HepG2 (cell line): ENCODE measurements at regions not wholly inside any gene's neighbourhood (a gene's known extent, or its start where the extent isn't known, plus 50 kb on each side); places are given as distances from the start of the nearest gene placed in this dataset.
A peak's percentile ranks its signal among the peaks of the same experiment; 100 is the strongest.

Source experiments
- ATAC-seq: fragments of 200-7000 bp; cut with Tn5 transposase; 3 replicates; pipeline ENCODE4 v1.9.1; 2020; ENCODE audit warnings: mild to moderate bottlenecking, moderate library complexity
- BruUV-seq: library from RNA; stranded (reverse); fragments of 400-500 nt; replicated peaks from 2 replicates; lab custom pipeline; 2021; lab: Mats Ljungman, UMichigan
- CTCF ChIA-PET: fragments of 300-600 bp; formaldehyde crosslinking; extraction: SDS; loops from one replicate; lab custom pipeline; 2021; ENCODE audit warnings: low total read pairs, inconsistent platforms, low intra/inter-chr PET ratio; lab: Yijun Ruan, JAX
- POLR2A ChIA-PET: fragments of 350-600 bp; sonication (Branson Sonifier 250); formaldehyde crosslinking; loops from one replicate; lab custom pipeline; 2020; ENCODE audit warnings: antibody characterized with exemption, inconsistent platforms; lab: Yijun Ruan, JAX
- DNase-seq: peaks from one replicate; pipeline ENCODE4 v3.0.0-alpha.2; 2015; ENCODE audit warnings: low spot score
- FAIRE-seq: peaks from 3 replicates; lab custom pipeline; 2011; peaks lifted over from hg19 to GRCh38; lab: Jason Lieb, UNC
- H2AFZ ChIP-seq: one replicate; pipeline ENCODE4 v1.6.1; 2011; ENCODE audit warnings: low read length, inconsistent platforms
- H3K27ac ChIP-seq: fragments of 300-600 bp; 3 replicates; pipeline ENCODE4 v1.8.0; 2011; ENCODE audit warnings: mixed run types, mild to moderate bottlenecking, mixed read lengths, low read length, inconsistent platforms; ENCODE audit not compliant: insufficient read depth; ENCODE audit errors: extremely low read length
- H3K27me3 ChIP-seq, 2 experiments: fragments of 200-600 bp in 1 of 2; 2 replicates in 1 of 2; 3 replicates in 1 of 2; pipeline versions ENCODE4 v1.6.0 to v1.8.0; 2011; ENCODE audit warnings: low read length in 2 of 2, mild to moderate bottlenecking in 2 of 2, moderate library complexity in 2 of 2, inconsistent platforms in 1 of 2; ENCODE audit not compliant: insufficient read depth in 2 of 2, control insufficient read depth in 1 of 2
- H3K36me3 ChIP-seq, 2 experiments: fragments of 200-600 bp in 1 of 2; replicated peaks in 1 of 2; 2 replicates in 1 of 2; 3 replicates in 1 of 2; pipeline versions ENCODE4 v1.5.1 to v1.8.0; 2011; ENCODE audit warnings: low read length in 2 of 2, inconsistent platforms in 1 of 2; ENCODE audit not compliant: insufficient read depth in 2 of 2, control insufficient read depth in 1 of 2
- H3K4me1 ChIP-seq: 2 replicates; pipeline ENCODE4 v1.5.1; 2012; ENCODE audit warnings: low read length, inconsistent platforms; ENCODE audit not compliant: insufficient read depth
- H3K4me2 ChIP-seq: 2 replicates; pipeline ENCODE4 v1.6.0; 2011; ENCODE audit warnings: low read depth, low read length, inconsistent platforms
- H3K4me3 ChIP-seq, 3 experiments: fragments of 200-600 bp in 1 of 3; sonication (generic), shearing (Covaris generic) in 1 of 3; replicated peaks in 1 of 3; 2 replicates each; pipeline ENCODE4 v1.5.1; 2011 to 2016; ENCODE audit warnings: low read length in 3 of 3, inconsistent platforms in 2 of 3, low read depth in 2 of 3, mild to moderate bottlenecking in 2 of 3, control low read depth in 1 of 3, mixed read lengths in 1 of 3; ENCODE audit not compliant: insufficient read depth in 1 of 3
- H3K79me2 ChIP-seq: one replicate; pipeline ENCODE4 v1.6.1; 2011; ENCODE audit warnings: low read length, inconsistent platforms; ENCODE audit not compliant: insufficient read depth
- H3K9ac ChIP-seq: 2 replicates; pipeline ENCODE4 v1.6.0; 2011; ENCODE audit warnings: mild to moderate bottlenecking, low read depth, low read length, inconsistent platforms; ENCODE audit not compliant: insufficient read depth
- H3K9me3 ChIP-seq: 2 replicates; pipeline ENCODE4 v1.5.1; 2012; ENCODE audit warnings: mild to moderate bottlenecking, low read length
- H4K20me1 ChIP-seq: 2 replicates; pipeline ENCODE4 v1.6.0; 2011; ENCODE audit warnings: inconsistent platforms, mild to moderate bottlenecking, low read length, moderate library complexity; ENCODE audit not compliant: insufficient read depth
- BCL3 ChIP-seq: sonication (generic); formaldehyde crosslinking; IDR thresholded peaks from 2 replicates; pipeline ENCODE4 v1.5.1; 2020; ENCODE audit warnings: mild to moderate bottlenecking, missing genetic modification reagents, moderate library complexity
- BHLHE40 ChIP-seq: IDR thresholded peaks from 2 replicates; pipeline ENCODE4 v1.6.1; 2011; ENCODE audit warnings: low read length, improper control_type of control experiment
- CHD4 ChIP-seq: fragments of 200-600 bp; sonication (generic); IDR thresholded peaks from 2 replicates; pipeline ENCODE4 v1.7.0; 2017; ENCODE audit warnings: mild to moderate bottlenecking, low read length, borderline replicate concordance
- GTF2F1 ChIP-seq: fragments of 150-350 bp; IDR thresholded peaks from 2 replicates; pipeline ENCODE4 v1.6.1; 2014; ENCODE audit warnings: low read length
- MZF1 ChIP-seq: sonication (generic); formaldehyde crosslinking; IDR thresholded peaks from 2 replicates; pipeline ENCODE4 v1.8.1; 2023; ENCODE audit warnings: mild to moderate bottlenecking, missing genetic modification reagents, borderline replicate concordance
- RELA ChIP-seq: sonication (generic); formaldehyde crosslinking; IDR thresholded peaks from 2 replicates; pipeline ENCODE4 v1.4.0; 2020; ENCODE audit warnings: missing genetic modification reagents
- SNAI1 ChIP-seq: sonication (generic); formaldehyde crosslinking; IDR thresholded peaks from 2 replicates; pipeline ENCODE4 v1.5.0; 2020; ENCODE audit warnings: mild to moderate bottlenecking, missing genetic modification reagents, borderline replicate concordance
- TIGD3 ChIP-seq: sonication (generic); formaldehyde crosslinking; IDR thresholded peaks from 2 replicates; pipeline ENCODE4 v1.5.1; 2020; ENCODE audit warnings: mild to moderate bottlenecking, missing genetic modification reagents, borderline replicate concordance
- ZEB1 ChIP-seq: IDR thresholded peaks from 2 replicates; pipeline ENCODE4 v1.6.1; 2012; ENCODE audit warnings: mild to moderate bottlenecking, low read depth, inconsistent platforms; ENCODE audit not compliant: insufficient replicate concordance
- ZNF263 ChIP-seq: sonication (generic); formaldehyde crosslinking; IDR thresholded peaks from 2 replicates; pipeline ENCODE4 v1.4.0; 2020; ENCODE audit warnings: missing genetic modification reagents
- ZNF552 ChIP-seq: sonication (generic); formaldehyde crosslinking; IDR thresholded peaks from 2 replicates; pipeline ENCODE4 v1.9.0; 2022; ENCODE audit warnings: missing genetic modification reagents, mild to moderate bottlenecking, borderline replicate concordance
- ZNF800 ChIP-seq: sonication (generic); formaldehyde crosslinking; IDR thresholded peaks from 2 replicates; pipeline ENCODE4 v1.4.0; 2020; ENCODE audit warnings: missing genetic modification reagents
- WGBS: methylation state at CpG from one replicate; pipeline ENCODE4 v1.1.6; 2017; ENCODE audit warnings: low lambda C conversion rate; 5-methylcytosine and 5-hydroxymethylcytosine counted together
- in situ Hi-C: cut with HindIII; loops from 2 replicates; pipeline ENCODE4 v1.10.0; 2017; ENCODE audit warnings: low pct_unique_long_range_greater_than_20kb; ENCODE audit not compliant: extremely low pct_ligation_motif_present
- intact Hi-C: fragments of 100-400 bp; cut with micrococcal nuclease; formaldehyde crosslinking; loops from one replicate; pipeline ENCODE4 v1.10.0; 2022; ENCODE audit not compliant: unreplicated experiment
- TF ChIP-seq, protein P1 (sequence below): sonication (generic); formaldehyde crosslinking; IDR thresholded peaks from 2 replicates; pipeline ENCODE4 v1.4.0; 2020; ENCODE audit warnings: missing genetic modification reagents
- TF ChIP-seq, protein P2 (sequence below): sonication (generic); formaldehyde crosslinking; IDR thresholded peaks from 2 replicates; pipeline ENCODE4 v1.4.0; 2020; ENCODE audit warnings: missing genetic modification reagents, borderline replicate concordance

DNA sequence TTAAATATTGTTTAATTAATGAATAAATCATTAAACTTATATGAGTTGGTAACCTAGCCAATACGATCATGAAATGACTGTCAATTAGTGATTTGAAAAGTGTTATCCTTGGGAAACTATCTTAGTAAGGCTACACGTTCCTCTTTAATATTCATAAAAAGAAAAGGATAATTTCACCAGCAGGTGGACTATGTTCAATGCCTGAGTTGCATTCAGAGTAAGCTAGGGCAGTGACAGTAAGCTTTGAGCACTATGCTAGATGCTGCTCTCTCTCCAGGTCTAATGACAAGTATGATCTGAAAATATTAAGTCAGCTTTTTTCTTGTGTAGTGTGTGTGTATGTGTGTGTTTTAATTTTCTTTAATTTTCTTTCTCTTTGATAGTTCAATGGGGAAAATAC is 486.3 kb upstream of the PCDH15 start:
- H3K9me3 ChIP-seq = no peaks in the 10 kb centered on the region
- H3K36me3 ChIP-seq = no peaks in the 10 kb centered on the region
- intact Hi-C loops (no loop called here), in situ Hi-C loops (no loop called here)
- H3K27ac ChIP-seq = no peak overlapping the region
- DNase-seq (no peak), ATAC-seq (peak; percentile 42; the same call in 2 of the 3 replicates), FAIRE-seq (no peak)
- no TSS peak for BruUV-seq
- H3K4me2 ChIP-seq = no peak overlapping the region
- no peak overlapping the region for H3K4me3 ChIP-seq
- WGBS = 1% methylated on average over 2 of the region's 2 CpGs
- no peaks in the 10 kb centered on the region for H3K4me1 ChIP-seq
- no peaks in the 10 kb centered on the region for H3K27me3 ChIP-seq
- H3K79me2 ChIP-seq = no peaks in the 10 kb centered on the region
- TF ChIP-seq ZNF552 = no peak
- TF ChIP-seq TIGD3 (CRISPR knock-in tag) = no peak
- no peak for TF ChIP-seq CHD4
- TF ChIP-seq, protein P1, sequence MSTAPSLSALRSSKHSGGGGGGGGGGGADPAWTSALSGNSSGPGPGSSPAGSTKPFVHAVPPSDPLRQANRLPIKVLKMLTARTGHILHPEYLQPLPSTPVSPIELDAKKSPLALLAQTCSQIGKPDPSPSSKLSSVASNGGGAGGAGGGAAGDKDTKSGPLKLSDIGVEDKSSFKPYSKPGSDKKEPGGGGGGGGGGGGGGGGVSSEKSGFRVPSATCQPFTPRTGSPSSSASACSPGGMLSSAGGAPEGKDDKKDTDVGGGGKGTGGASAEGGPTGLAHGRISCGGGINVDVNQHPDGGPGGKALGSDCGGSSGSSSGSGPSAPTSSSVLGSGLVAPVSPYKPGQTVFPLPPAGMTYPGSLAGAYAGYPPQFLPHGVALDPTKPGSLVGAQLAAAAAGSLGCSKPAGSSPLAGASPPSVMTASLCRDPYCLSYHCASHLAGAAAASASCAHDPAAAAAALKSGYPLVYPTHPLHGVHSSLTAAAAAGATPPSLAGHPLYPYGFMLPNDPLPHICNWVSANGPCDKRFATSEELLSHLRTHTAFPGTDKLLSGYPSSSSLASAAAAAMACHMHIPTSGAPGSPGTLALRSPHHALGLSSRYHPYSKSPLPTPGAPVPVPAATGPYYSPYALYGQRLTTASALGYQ (CRISPR knock-in tag) = no peak
- no peak for TF ChIP-seq ZNF800 (CRISPR knock-in tag)
- TF ChIP-seq ZEB1 = no peak
- TF ChIP-seq GTF2F1 = no peak
- TF ChIP-seq, protein P2, sequence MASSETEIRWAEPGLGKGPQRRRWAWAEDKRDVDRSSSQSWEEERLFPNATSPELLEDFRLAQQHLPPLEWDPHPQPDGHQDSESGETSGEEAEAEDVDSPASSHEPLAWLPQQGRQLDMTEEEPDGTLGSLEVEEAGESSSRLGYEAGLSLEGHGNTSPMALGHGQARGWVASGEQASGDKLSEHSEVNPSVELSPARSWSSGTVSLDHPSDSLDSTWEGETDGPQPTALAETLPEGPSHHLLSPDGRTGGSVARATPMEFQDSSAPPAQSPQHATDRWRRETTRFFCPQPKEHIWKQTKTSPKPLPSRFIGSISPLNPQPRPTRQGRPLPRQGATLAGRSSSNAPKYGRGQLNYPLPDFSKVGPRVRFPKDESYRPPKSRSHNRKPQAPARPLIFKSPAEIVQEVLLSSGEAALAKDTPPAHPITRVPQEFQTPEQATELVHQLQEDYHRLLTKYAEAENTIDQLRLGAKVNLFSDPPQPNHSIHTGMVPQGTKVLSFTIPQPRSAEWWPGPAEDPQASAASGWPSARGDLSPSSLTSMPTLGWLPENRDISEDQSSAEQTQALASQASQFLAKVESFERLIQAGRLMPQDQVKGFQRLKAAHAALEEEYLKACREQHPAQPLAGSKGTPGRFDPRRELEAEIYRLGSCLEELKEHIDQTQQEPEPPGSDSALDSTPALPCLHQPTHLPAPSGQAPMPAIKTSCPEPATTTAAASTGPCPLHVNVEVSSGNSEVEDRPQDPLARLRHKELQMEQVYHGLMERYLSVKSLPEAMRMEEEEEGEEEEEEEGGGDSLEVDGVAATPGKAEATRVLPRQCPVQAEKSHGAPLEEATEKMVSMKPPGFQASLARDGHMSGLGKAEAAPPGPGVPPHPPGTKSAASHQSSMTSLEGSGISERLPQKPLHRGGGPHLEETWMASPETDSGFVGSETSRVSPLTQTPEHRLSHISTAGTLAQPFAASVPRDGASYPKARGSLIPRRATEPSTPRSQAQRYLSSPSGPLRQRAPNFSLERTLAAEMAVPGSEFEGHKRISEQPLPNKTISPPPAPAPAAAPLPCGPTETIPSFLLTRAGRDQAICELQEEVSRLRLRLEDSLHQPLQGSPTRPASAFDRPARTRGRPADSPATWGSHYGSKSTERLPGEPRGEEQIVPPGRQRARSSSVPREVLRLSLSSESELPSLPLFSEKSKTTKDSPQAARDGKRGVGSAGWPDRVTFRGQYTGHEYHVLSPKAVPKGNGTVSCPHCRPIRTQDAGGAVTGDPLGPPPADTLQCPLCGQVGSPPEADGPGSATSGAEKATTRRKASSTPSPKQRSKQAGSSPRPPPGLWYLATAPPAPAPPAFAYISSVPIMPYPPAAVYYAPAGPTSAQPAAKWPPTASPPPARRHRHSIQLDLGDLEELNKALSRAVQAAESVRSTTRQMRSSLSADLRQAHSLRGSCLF (CRISPR knock-in tag) = no peak
- no peak for TF ChIP-seq SNAI1
- no peak for TF ChIP-seq BCL3 (CRISPR knock-in tag)
- TF ChIP-seq RELA = no peak
- no peak for TF ChIP-seq ZNF263
- TF ChIP-seq MZF1 (CRISPR knock-in tag) = no peak
- no peak for TF ChIP-seq BHLHE40
- POLR2A ChIA-PET = no interaction called here
- H2AFZ ChIP-seq = no peak overlapping the region
- H4K20me1 ChIP-seq = no peaks in the 10 kb centered on the region
- H3K9ac ChIP-seq = no peak overlapping the region
- CTCF ChIA-PET = no interaction called here
